Uterus (tissue), 3 donors: ENCODE measurements at regions not wholly inside any gene's neighbourhood (a gene's known extent, or its start where the extent isn't known, plus 50 kb on each side); places are given as distances from the start of the nearest gene placed in this dataset.

Source experiments
- DNase-seq, 2 donors: peaks; one replicate each; pipeline ENCODE4 v3.0.0-alpha.2; 2019 to 2020
- H3K27ac ChIP-seq, 2 donors: fragments of 200-600 bp; sonication (generic); 1 replicate in 1 of 2; 2 replicates in 1 of 2; pipeline ENCODE4 v1.5.1; 2016 to 2018
- H3K27me3 ChIP-seq, 2 donors: fragments of 200-600 bp; sonication (generic); one replicate each; pipeline ENCODE4 v1.5.1; 2018 to 2019; ENCODE audit warnings: control low read depth in 1 of 2
- H3K36me3 ChIP-seq, 2 donors: fragments of 200-600 bp; sonication (generic); one replicate each; pipeline ENCODE4 v1.5.1; 2019; ENCODE audit warnings: control low read depth in 1 of 2
- H3K4me1 ChIP-seq, 2 donors: fragments of 200-600 bp; sonication (generic); one replicate each; pipeline ENCODE4 v1.5.1; 2018 to 2019; ENCODE audit warnings: control low read depth in 1 of 2
- H3K4me3 ChIP-seq, 2 donors: fragments of 200-600 bp; sonication (generic); 1 replicate in 1 of 2; 2 replicates in 1 of 2; pipeline ENCODE4 v1.5.1; 2018 to 2019; ENCODE audit warnings: mild to moderate bottlenecking in 1 of 2
- H3K9me3 ChIP-seq, 2 donors: fragments of 200-600 bp; sonication (generic); one replicate each; pipeline ENCODE4 v1.5.1; 2019; ENCODE audit warnings: control low read depth in 1 of 2
- CTCF ChIP-seq, 4 experiments: fragments of 200-600 bp in 2 of 4; fragments of 450-650 bp in 2 of 4; sonication (generic) in 2 of 4; IDR thresholded peaks; one replicate each; pipeline ENCODE4 v1.5.1; 2016 to 2019; ENCODE audit warnings: antibody characterized with exemption in 4 of 4, mild to moderate bottlenecking in 2 of 4, moderate library complexity in 1 of 4
- POLR2A ChIP-seq, 2 donors: fragments of 450-650 bp; IDR thresholded peaks; one replicate each; pipeline ENCODE4 v1.6.1; 2016; ENCODE audit warnings: antibody characterized with exemption in 2 of 2, mild to moderate bottlenecking in 1 of 2, moderate library complexity in 1 of 2
- intact Hi-C: fragments of 100-400 bp; cut with DNase I; formaldehyde crosslinking; loops from one replicate; pipeline ENCODE4 v1.15.1; 2023; ENCODE audit warnings: low total_unique reads
- donor health status: DM: yes; HTN: yes; CAD: no.

- Histone ChIP-seq H3K4me3 (no peak overlapping the region), H3K27ac (no peak overlapping the region), H3K9me3 (no peaks in the 10 kb centered on the region), H3K27me3 (no peaks in the 10 kb centered on the region), H3K4me1 (no peaks in the 10 kb centered on the region), H3K36me3 (no peaks in the 10 kb centered on the region)
- intact Hi-C loops: no loop called here
- TF ChIP-seq CTCF (IDR thresholded peaks at IDR 0.05) (no peak), POLR2A (IDR thresholded peaks at IDR 0.05) (no peak)
- no peak for DNase-seq
Measured at GRCh38 chr22:34738661-34739400, 327.1 kb upstream of the ISX start.

GRCh38 chr22:34743110-34743751 is 322.7 kb upstream of the ISX start:
- Histone ChIP-seq H3K27ac (no peak overlapping the region), H3K27me3 (no peaks in the 10 kb centered on the region), H3K4me1 (no peaks in the 10 kb centered on the region), H3K36me3 (no peaks in the 10 kb centered on the region), H3K9me3 (no peaks in the 10 kb centered on the region), H3K4me3 (no peak overlapping the region)
- intact Hi-C loops: no loop called here
- DNase-seq: no peak
- TF ChIP-seq CTCF (IDR thresholded peaks at IDR 0.05) (no peak), POLR2A (IDR thresholded peaks at IDR 0.05) (no peak)

GRCh38 chr22:34760276-34761008 is 305.5 kb upstream of the ISX start:
- no peak overlapping the region for H3K4me3 ChIP-seq
- no peak overlapping the region for H3K27ac ChIP-seq
- intact Hi-C loops: no loop called here
- DNase-seq: no peak
- H3K36me3 ChIP-seq: no peaks in the 10 kb centered on the region
- no peaks in the 10 kb centered on the region for H3K27me3 ChIP-seq
- TF ChIP-seq CTCF (IDR thresholded peaks at IDR 0.05): no peak
- no peak for TF ChIP-seq POLR2A (IDR thresholded peaks at IDR 0.05)
- no peaks in the 10 kb centered on the region for H3K4me1 ChIP-seq
- no peaks in the 10 kb centered on the region for H3K9me3 ChIP-seq

GRCh38 chr22:34761111-34761510 is 304.8 kb upstream of the ISX start:
- no peak for DNase-seq
- H3K4me1 ChIP-seq: no peaks in the 10 kb centered on the region
- no peak overlapping the region for H3K27ac ChIP-seq
- H3K27me3 ChIP-seq: no peaks in the 10 kb centered on the region
- intact Hi-C loops: no loop called here
- H3K36me3 ChIP-seq: no peaks in the 10 kb centered on the region
- H3K4me3 ChIP-seq: no peak overlapping the region
- TF ChIP-seq CTCF (IDR thresholded peaks at IDR 0.05) (no peak), POLR2A (IDR thresholded peaks at IDR 0.05) (no peak)
- no peaks in the 10 kb centered on the region for H3K9me3 ChIP-seq

- intact Hi-C loops: no loop called here
- no peaks in the 10 kb centered on the region for H3K27me3 ChIP-seq
- DNase-seq: no peak
- no peak overlapping the region for H3K27ac ChIP-seq
- no peak overlapping the region for H3K4me3 ChIP-seq
- no peaks in the 10 kb centered on the region for H3K4me1 ChIP-seq
- H3K9me3 ChIP-seq: no peaks in the 10 kb centered on the region
- H3K36me3 ChIP-seq: no peaks in the 10 kb centered on the region
- TF ChIP-seq POLR2A (IDR thresholded peaks at IDR 0.05): no peak
- no peak for TF ChIP-seq CTCF (IDR thresholded peaks at IDR 0.05)
Measured at GRCh38 chr22:34763496-34763895, 302.5 kb upstream of the ISX start.
